GM12878 (cell line): ENCODE measurements at regions not wholly inside any gene's neighbourhood (a gene's known extent, or its start where the extent isn't known, plus 50 kb on each side); places are given as distances from the start of the nearest gene placed in this dataset.

Experiments
- ATAC-seq: fragments of 200-7000 bp; cut with Tn5 transposase; 3 replicates; pipeline ENCODE4 v1.9.1; 2020; ENCODE audit warnings: mild to moderate bottlenecking, moderate library complexity
- BruUV-seq: library from RNA; stranded (reverse); fragments of 400-500 nt; replicated peaks from 2 replicates; lab custom pipeline; 2021; lab: Mats Ljungman, UMichigan
- CTCF ChIA-PET: fragments of 300-600 bp; sonication (Branson Sonifier 250); formaldehyde crosslinking; extraction: SDS; loops from one replicate; lab custom pipeline; 2021; ENCODE audit warnings: inconsistent platforms; lab: Yijun Ruan, JAX
- POLR2A ChIA-PET: fragments of 350-600 bp; formaldehyde crosslinking; extraction: SDS; loops from one replicate; lab custom pipeline; 2021; ENCODE audit warnings: inconsistent platforms; lab: Charles Lee
- RAD21 ChIA-PET: fragments of 300-600 bp; sonication (Branson Sonifier 250); formaldehyde crosslinking; loops from one replicate; lab custom pipeline; 2023; ENCODE audit warnings: antibody characterized with exemption; ENCODE audit not compliant: unreplicated experiment; lab: Charles Lee
- SMC1A ChIA-PET: fragments of 300-600 bp; sonication (Branson Sonifier 250); formaldehyde crosslinking; loops from one replicate; lab custom pipeline; 2023; ENCODE audit not compliant: unreplicated experiment, uncharacterized antibody; lab: Charles Lee
- DNase-seq: peaks from one replicate; pipeline ENCODE4 v3.0.0-alpha.2; 2011; ENCODE audit warnings: low read depth, low spot score
- FAIRE-seq: peaks from 3 replicates; lab custom pipeline; 2011; peaks lifted over from hg19 to GRCh38; lab: Jason Lieb, UNC
- H2AFZ ChIP-seq: 2 replicates; pipeline ENCODE4 v1.6.0; 2011; ENCODE audit warnings: low read depth, low read length, control low read depth; ENCODE audit not compliant: control insufficient read depth
- H3K27ac ChIP-seq: 2 replicates; pipeline ENCODE4 v1.5.1; 2011; ENCODE audit warnings: control low read depth; ENCODE audit not compliant: control insufficient read depth, insufficient read depth
- H3K27me3 ChIP-seq, 2 experiments: replicated peaks in 1 of 2; 2 replicates each; pipeline versions ENCODE4 v1.6.0 to v1.6.1; 2011; ENCODE audit warnings: low read length in 1 of 2; ENCODE audit not compliant: control insufficient read depth in 2 of 2, insufficient read depth in 2 of 2
- H3K36me3 ChIP-seq, 2 experiments: 2 replicates each; pipeline ENCODE4 v1.5.1; 2011; ENCODE audit warnings: low read length in 1 of 2; ENCODE audit not compliant: control insufficient read depth in 2 of 2, insufficient read depth in 2 of 2
- H3K4me1 ChIP-seq: 2 replicates; pipeline ENCODE4 v1.6.1; 2011; ENCODE audit warnings: mild to moderate bottlenecking, low read length, moderate library complexity, mixed read lengths; ENCODE audit not compliant: control insufficient read depth, insufficient read depth
- H3K4me2 ChIP-seq: 2 replicates; pipeline ENCODE4 v1.6.0; 2011; ENCODE audit warnings: control low read depth; ENCODE audit not compliant: control insufficient read depth, insufficient read depth
- H3K4me3 ChIP-seq: fragments of 200-600 bp; sonication (generic); 2 replicates; pipeline ENCODE4 v1.5.1; 2016
- H3K79me2 ChIP-seq: 2 replicates; pipeline ENCODE4 v1.6.0; 2011; ENCODE audit warnings: low read length; ENCODE audit not compliant: control insufficient read depth, insufficient read depth
- H3K9ac ChIP-seq: 2 replicates; pipeline ENCODE4 v1.8.0; 2011; ENCODE audit warnings: low read length, control low read depth, mixed read lengths; ENCODE audit not compliant: control insufficient read depth, insufficient read depth
- H3K9me3 ChIP-seq: replicated peaks from 3 replicates; pipeline ENCODE4 v1.5.1; 2011; ENCODE audit warnings: mild to moderate bottlenecking, low read length; ENCODE audit not compliant: control insufficient read depth, insufficient read depth
- H4K20me1 ChIP-seq: 2 replicates; pipeline ENCODE4 v1.6.0; 2011; ENCODE audit not compliant: control insufficient read depth, insufficient read depth
- FOXM1 ChIP-seq: IDR thresholded peaks from 2 replicates; pipeline ENCODE4 v1.6.1; 2012; ENCODE audit warnings: low read depth, mild to moderate bottlenecking, inconsistent platforms, low read length, moderate library complexity
- JUND ChIP-seq: IDR thresholded peaks from 2 replicates; pipeline ENCODE4 v1.6.1; 2012; ENCODE audit warnings: low read depth, mild to moderate bottlenecking, low read length, improper control_type of control experiment, moderate library complexity
- KDM1A ChIP-seq: fragments of 200-600 bp; sonication (generic); IDR thresholded peaks from 2 replicates; pipeline ENCODE4 v1.6.1; 2016; ENCODE audit warnings: borderline replicate concordance
- MEF2B ChIP-seq: fragments of 450-650 bp; IDR thresholded peaks from 2 replicates; pipeline ENCODE4 v1.6.1; 2018; ENCODE audit warnings: mild to moderate bottlenecking, moderate library complexity; ENCODE audit not compliant: partially characterized antibody, poor library complexity, severe bottlenecking
- MTA3 ChIP-seq: IDR thresholded peaks from 2 replicates; pipeline ENCODE4 v1.6.1; 2012; ENCODE audit warnings: low read length, inconsistent platforms, borderline replicate concordance
- SUZ12 ChIP-seq: fragments of 200-600 bp; sonication (generic); IDR thresholded peaks from one replicate; pipeline ENCODE4 v1.6.1; 2018; ENCODE audit warnings: antibody characterized with exemption, mild to moderate bottlenecking; ENCODE audit not compliant: unreplicated experiment
- ZNF24 ChIP-seq: fragments of 450-650 bp; IDR thresholded peaks from 2 replicates; pipeline ENCODE4 v1.6.1; 2017; ENCODE audit warnings: antibody characterized with exemption, mild to moderate bottlenecking
- WGBS: methylation state at CpG from one replicate; pipeline ENCODE4 v1.1.6; 2016; ENCODE audit warnings: low lambda C conversion rate; ENCODE audit not compliant: insufficient replicate concordance, insufficient coverage; ENCODE audit errors: missing lambda C conversion rate; 5-methylcytosine and 5-hydroxymethylcytosine counted together
- in situ Hi-C: fragments of 300-500 bp; cut with MboI; formaldehyde crosslinking; loops from 9 replicates; pipeline ENCODE4 v1.14.3; 2018; ENCODE audit warnings: mixed read lengths
- intact Hi-C: fragments of 100-400 bp; cut with micrococcal nuclease; formaldehyde crosslinking; loops from one replicate; pipeline ENCODE4 v1.14.2; 2022; ENCODE audit not compliant: unreplicated experiment
- TF ChIP-seq, protein P1 (sequence below): IDR thresholded peaks from 2 replicates; pipeline ENCODE4 v1.6.1; 2011; ENCODE audit warnings: borderline replicate concordance, low read depth, mild to moderate bottlenecking, moderate library complexity, mixed read lengths, low read length; ENCODE audit not compliant: insufficient read depth; ENCODE audit errors: extremely low read length
- TF ChIP-seq, protein P2 (sequence below): fragments of 450-650 bp; IDR thresholded peaks from 2 replicates; pipeline ENCODE4 v1.6.1; 2016; ENCODE audit warnings: mild to moderate bottlenecking, moderate library complexity, borderline replicate concordance

DNA sequence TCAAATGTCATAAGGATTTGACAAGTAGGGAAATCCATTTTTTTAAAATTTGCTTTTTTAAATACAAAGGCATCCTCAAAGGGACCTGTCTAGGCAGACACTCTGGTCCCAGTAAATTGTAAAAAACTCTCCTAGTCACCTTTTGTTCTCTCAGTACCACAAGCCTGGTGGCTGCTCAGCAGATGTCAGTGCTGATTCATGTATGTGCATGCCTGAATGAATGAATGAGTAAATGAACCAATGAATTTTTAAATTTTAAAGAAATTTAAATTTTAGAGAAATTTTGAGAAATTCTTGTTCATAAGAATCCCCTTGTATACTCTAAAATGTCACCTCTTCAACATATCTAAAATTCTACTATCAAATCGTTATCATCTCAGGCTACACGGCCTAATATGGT, 199.5 kb downstream of the TLE3 start:
- RAD21 ChIA-PET, result no interaction called here

More for the DNA sequence above, 199.5 kb downstream of the TLE3 start:
- Histone ChIP-seq H3K4me3 (no peak overlapping the region), H3K36me3 (no peaks in the 10 kb centered on the region), H3K27ac (no peak overlapping the region), H2AFZ (no peak overlapping the region), H3K4me1 (no peaks in the 10 kb centered on the region), H3K9ac (no peak overlapping the region), H3K27me3 (peaks cover 0 to 3% of the 10 kb centered on the region in 2 experiments; a peak in 2 of 4 replicates), H3K9me3 (no peaks in the 10 kb centered on the region), H3K79me2 (no peaks in the 10 kb centered on the region), H3K4me2 (no peak overlapping the region), H4K20me1 (no peaks in the 10 kb centered on the region)
- ChIA-PET SMC1A (interaction anchor here (1.3 kb wide), 1 partner anchor 26 kb away, joined by 3 read pairs; no protein-coding TSS in a partner anchor), POLR2A (no interaction called here), CTCF (interaction anchor here (0.6 kb wide), 1 partner anchor 111 kb away, joined by 3 read pairs; no protein-coding TSS in a partner anchor)
- intact Hi-C loops, result no loop called here
- 26% methylated on average over 2 of the region's 2 CpGs for WGBS
- ATAC-seq (no peak), DNase-seq (no peak), FAIRE-seq (no peak)
- no TSS peak for BruUV-seq
- in situ Hi-C loops, result no loop called here
- TF ChIP-seq FOXM1 (no peak), MEF2B (no peak), SUZ12 (no peak), JUND (no peak), ZNF24 (peak; percentile 83), MTA3 (no peak), KDM1A (no peak)
- TF ChIP-seq, protein P1, sequence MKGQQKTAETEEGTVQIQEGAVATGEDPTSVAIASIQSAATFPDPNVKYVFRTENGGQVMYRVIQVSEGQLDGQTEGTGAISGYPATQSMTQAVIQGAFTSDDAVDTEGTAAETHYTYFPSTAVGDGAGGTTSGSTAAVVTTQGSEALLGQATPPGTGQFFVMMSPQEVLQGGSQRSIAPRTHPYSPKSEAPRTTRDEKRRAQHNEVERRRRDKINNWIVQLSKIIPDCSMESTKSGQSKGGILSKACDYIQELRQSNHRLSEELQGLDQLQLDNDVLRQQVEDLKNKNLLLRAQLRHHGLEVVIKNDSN, result no peak
- TF ChIP-seq, protein P2, sequence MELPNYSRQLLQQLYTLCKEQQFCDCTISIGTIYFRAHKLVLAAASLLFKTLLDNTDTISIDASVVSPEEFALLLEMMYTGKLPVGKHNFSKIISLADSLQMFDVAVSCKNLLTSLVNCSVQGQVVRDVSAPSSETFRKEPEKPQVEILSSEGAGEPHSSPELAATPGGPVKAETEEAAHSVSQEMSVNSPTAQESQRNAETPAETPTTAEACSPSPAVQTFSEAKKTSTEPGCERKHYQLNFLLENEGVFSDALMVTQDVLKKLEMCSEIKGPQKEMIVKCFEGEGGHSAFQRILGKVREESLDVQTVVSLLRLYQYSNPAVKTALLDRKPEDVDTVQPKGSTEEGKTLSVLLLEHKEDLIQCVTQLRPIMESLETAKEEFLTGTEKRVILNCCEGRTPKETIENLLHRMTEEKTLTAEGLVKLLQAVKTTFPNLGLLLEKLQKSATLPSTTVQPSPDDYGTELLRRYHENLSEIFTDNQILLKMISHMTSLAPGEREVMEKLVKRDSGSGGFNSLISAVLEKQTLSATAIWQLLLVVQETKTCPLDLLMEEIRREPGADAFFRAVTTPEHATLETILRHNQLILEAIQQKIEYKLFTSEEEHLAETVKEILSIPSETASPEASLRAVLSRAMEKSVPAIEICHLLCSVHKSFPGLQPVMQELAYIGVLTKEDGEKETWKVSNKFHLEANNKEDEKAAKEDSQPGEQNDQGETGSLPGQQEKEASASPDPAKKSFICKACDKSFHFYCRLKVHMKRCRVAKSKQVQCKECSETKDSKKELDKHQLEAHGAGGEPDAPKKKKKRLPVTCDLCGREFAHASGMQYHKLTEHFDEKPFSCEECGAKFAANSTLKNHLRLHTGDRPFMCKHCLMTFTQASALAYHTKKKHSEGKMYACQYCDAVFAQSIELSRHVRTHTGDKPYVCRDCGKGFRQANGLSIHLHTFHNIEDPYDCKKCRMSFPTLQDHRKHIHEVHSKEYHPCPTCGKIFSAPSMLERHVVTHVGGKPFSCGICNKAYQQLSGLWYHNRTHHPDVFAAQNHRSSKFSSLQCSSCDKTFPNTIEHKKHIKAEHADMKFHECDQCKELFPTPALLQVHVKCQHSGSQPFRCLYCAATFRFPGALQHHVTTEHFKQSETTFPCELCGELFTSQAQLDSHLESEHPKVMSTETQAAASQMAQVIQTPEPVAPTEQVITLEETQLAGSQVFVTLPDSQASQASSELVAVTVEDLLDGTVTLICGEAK, result no peak
